DOHH2 (cell line): ENCODE measurements at regions not wholly inside any gene's neighbourhood (a gene's known extent, or its start where the extent isn't known, plus 50 kb on each side); places are given as distances from the start of the nearest gene placed in this dataset.

ENCODE experiments used
- H3F3A ChIP-seq: fragments of 200-600 bp; sonication (generic), shearing (Covaris generic); 2 replicates; pipeline ENCODE4 v1.6.0; 2016; ENCODE audit warnings: antibody characterized with exemption, mild to moderate bottlenecking; ENCODE audit not compliant: control insufficient read depth, insufficient read depth
- H3K27ac ChIP-seq: fragments of 200-600 bp; sonication (generic); 2 replicates; pipeline ENCODE4 v1.5.1; 2014; ENCODE audit warnings: low read depth, mild to moderate bottlenecking, low read length, moderate library complexity
- H3K27me3 ChIP-seq: fragments of 200-600 bp; sonication (generic); 2 replicates; pipeline ENCODE4 v1.6.1; 2014; ENCODE audit warnings: mild to moderate bottlenecking, low read length, mixed read lengths; ENCODE audit not compliant: control insufficient read depth
- H3K36me3 ChIP-seq: fragments of 200-600 bp; sonication (generic); 2 replicates; pipeline ENCODE4 v1.6.1; 2014; ENCODE audit warnings: mild to moderate bottlenecking, low read length, moderate library complexity, mixed read lengths; ENCODE audit not compliant: control insufficient read depth
- H3K4me1 ChIP-seq: fragments of 200-600 bp; sonication (generic); 2 replicates; pipeline ENCODE4 v1.6.1; 2014; ENCODE audit warnings: mild to moderate bottlenecking, low read length, mixed read lengths; ENCODE audit not compliant: control insufficient read depth
- H3K4me2 ChIP-seq: fragments of 200-600 bp; sonication (generic); 2 replicates; pipeline ENCODE4 v1.6.0; 2014; ENCODE audit warnings: mild to moderate bottlenecking, low read length, moderate library complexity
- H3K4me3 ChIP-seq: fragments of 200-600 bp; sonication (generic); 2 replicates; pipeline ENCODE4 v1.5.1; 2014; ENCODE audit warnings: mild to moderate bottlenecking, low read length, mixed read lengths
- H3K79me2 ChIP-seq: fragments of 200-600 bp; sonication (generic); 2 replicates; pipeline ENCODE4 v1.6.1; 2014; ENCODE audit warnings: mild to moderate bottlenecking, low read length, mixed read lengths; ENCODE audit not compliant: control insufficient read depth
- H3K9me2 ChIP-seq: fragments of 200-600 bp; sonication (generic); replicated peaks from 2 replicates; pipeline ENCODE4 v1.6.1; 2014; ENCODE audit warnings: mild to moderate bottlenecking, low read length, mixed read lengths; ENCODE audit not compliant: control insufficient read depth
- H3K9me3 ChIP-seq: fragments of 200-600 bp; sonication (generic); 2 replicates; pipeline ENCODE4 v1.6.1; 2014; ENCODE audit warnings: antibody characterized with exemption, low read length, mixed read lengths; ENCODE audit not compliant: control insufficient read depth, insufficient read depth
- H4K20me1 ChIP-seq: fragments of 200-600 bp; sonication (generic); 2 replicates; pipeline ENCODE4 v1.6.0; 2014; ENCODE audit warnings: low read depth, mild to moderate bottlenecking, antibody characterized with exemption, low read length, moderate library complexity; ENCODE audit not compliant: control insufficient read depth, insufficient read depth
- CTCF ChIP-seq: fragments of 200-600 bp; sonication (generic); IDR thresholded peaks from one replicate; pipeline ENCODE4 v1.5.1; 2014; ENCODE audit warnings: antibody characterized with exemption, mild to moderate bottlenecking, low read depth, low read length; ENCODE audit not compliant: poor library complexity, severe bottlenecking
- EZH2phosphoT487 ChIP-seq: fragments of 200-600 bp; sonication (generic); IDR thresholded peaks from 2 replicates; pipeline ENCODE4 v1.6.1; 2017; ENCODE audit warnings: borderline replicate concordance, mild to moderate bottlenecking, antibody characterized with exemption, low read length, moderate library complexity, mixed read lengths

GRCh38 chr2:224111576-224111975 lies 72.5 kb upstream of the SERPINE2 start:
- no peak overlapping the region for H3K4me2 ChIP-seq

GRCh38 chr2:224110811-224111210 lies 71.7 kb upstream of the SERPINE2 start:
- H3F3A ChIP-seq: no peaks in the 10 kb centered on the region
- no peak overlapping the region for H3K4me3 ChIP-seq
- no peak overlapping the region for H3K4me2 ChIP-seq
- H3K36me3 ChIP-seq: no peaks in the 10 kb centered on the region
- TF ChIP-seq CTCF (no peak), EZH2phosphoT487 (no peak)
- H3K9me2 ChIP-seq: no peaks in the 10 kb centered on the region
- H3K4me1 ChIP-seq: no peaks in the 10 kb centered on the region
- H3K27ac ChIP-seq: no peak overlapping the region
- H4K20me1 ChIP-seq: no peaks in the 10 kb centered on the region
- no peaks in the 10 kb centered on the region for H3K79me2 ChIP-seq
- no peaks in the 10 kb centered on the region for H3K27me3 ChIP-seq
- H3K9me3 ChIP-seq: no peaks in the 10 kb centered on the region

More at GRCh38 chr2:224111576-224111975, 72.5 kb upstream of the SERPINE2 start:
- H3F3A ChIP-seq: no peaks in the 10 kb centered on the region
- no peaks in the 10 kb centered on the region for H3K9me3 ChIP-seq
- H3K36me3 ChIP-seq: no peaks in the 10 kb centered on the region
- TF ChIP-seq EZH2phosphoT487: no peak
- no peak for TF ChIP-seq CTCF
- H3K4me1 ChIP-seq: no peaks in the 10 kb centered on the region
- no peaks in the 10 kb centered on the region for H3K79me2 ChIP-seq
- H3K9me2 ChIP-seq: no peaks in the 10 kb centered on the region
- H3K4me3 ChIP-seq: no peak overlapping the region
- no peaks in the 10 kb centered on the region for H3K27me3 ChIP-seq
- H4K20me1 ChIP-seq: no peaks in the 10 kb centered on the region
- no peak overlapping the region for H3K27ac ChIP-seq

- no peaks in the 10 kb centered on the region for H3K36me3 ChIP-seq
- no peaks in the 10 kb centered on the region for H3K79me2 ChIP-seq
- no peaks in the 10 kb centered on the region for H4K20me1 ChIP-seq
- H3K27ac ChIP-seq: no peak overlapping the region
- no peaks in the 10 kb centered on the region for H3K9me2 ChIP-seq
- H3K27me3 ChIP-seq: no peaks in the 10 kb centered on the region
- H3K4me3 ChIP-seq: no peak overlapping the region
- H3K9me3 ChIP-seq: no peaks in the 10 kb centered on the region
- no peaks in the 10 kb centered on the region for H3F3A ChIP-seq
- TF ChIP-seq CTCF (no peak), EZH2phosphoT487 (no peak)
- H3K4me1 ChIP-seq: no peaks in the 10 kb centered on the region
- no peak overlapping the region for H3K4me2 ChIP-seq
Measured at GRCh38 chr2:224109751-224110150, 70.7 kb upstream of the SERPINE2 start.

- no peaks in the 10 kb centered on the region for H3K79me2 ChIP-seq
- H3K4me1 ChIP-seq: no peaks in the 10 kb centered on the region
- no peak overlapping the region for H3K4me2 ChIP-seq
- no peak overlapping the region for H3K4me3 ChIP-seq
- no peak for TF ChIP-seq EZH2phosphoT487
- TF ChIP-seq CTCF: no peak
- H3K27me3 ChIP-seq: no peaks in the 10 kb centered on the region
- no peaks in the 10 kb centered on the region for H3F3A ChIP-seq
- no peak overlapping the region for H3K27ac ChIP-seq
- H3K9me2 ChIP-seq: no peaks in the 10 kb centered on the region
- H3K36me3 ChIP-seq: no peaks in the 10 kb centered on the region
- H4K20me1 ChIP-seq: no peaks in the 10 kb centered on the region
- no peaks in the 10 kb centered on the region for H3K9me3 ChIP-seq
Measured at GRCh38 chr2:224106794-224107193, 67.7 kb upstream of the SERPINE2 start.
